Calu3 (cell line): ENCODE measurements at regions not wholly inside any gene's neighbourhood (a gene's known extent, or its start where the extent isn't known, plus 50 kb on each side); places are given as distances from the start of the nearest gene placed in this dataset.

ENCODE experiments used
- BruUV-seq: library from RNA; stranded (reverse); fragments of 400-500 nt; replicated peaks from 2 replicates; lab custom pipeline; 2021; lab: Mats Ljungman, UMichigan
- CTCF ChIA-PET: fragments of 300-600 bp; sonication (Branson Sonifier 250); formaldehyde crosslinking; loops from one replicate; lab custom pipeline; 2022; ENCODE audit warnings: antibody characterized with exemption; lab: Charles Lee
- DNase-seq: peaks from one replicate; pipeline ENCODE4 v3.0.0; 2022
- H3K27ac Mint-ChIP-seq: one replicate; pipeline ENCODE4 v1.8.0; 2022; ENCODE audit warnings: mixed read lengths; ENCODE audit not compliant: unreplicated experiment
- H3K27me3 Mint-ChIP-seq: one replicate; pipeline ENCODE4 v1.8.0; 2022; ENCODE audit warnings: mixed read lengths; ENCODE audit not compliant: unreplicated experiment
- H3K36me3 Mint-ChIP-seq: one replicate; pipeline ENCODE4 v1.8.0; 2022; ENCODE audit warnings: mild to moderate bottlenecking, moderate library complexity, mixed read lengths; ENCODE audit not compliant: insufficient read depth, unreplicated experiment
- H3K4me1 Mint-ChIP-seq: one replicate; pipeline ENCODE4 v1.8.0; 2022; ENCODE audit warnings: mild to moderate bottlenecking, low read depth, mixed read lengths; ENCODE audit not compliant: unreplicated experiment
- H3K4me3 Mint-ChIP-seq: one replicate; pipeline ENCODE4 v1.8.0; 2022; ENCODE audit warnings: mild to moderate bottlenecking, low read depth, moderate library complexity, mixed read lengths; ENCODE audit not compliant: unreplicated experiment
- H3K9me3 Mint-ChIP-seq: one replicate; pipeline ENCODE4 v1.8.0; 2022; ENCODE audit warnings: low read depth, mixed read lengths; ENCODE audit not compliant: unreplicated experiment
- intact Hi-C: fragments of 100-400 bp; cut with micrococcal nuclease; formaldehyde crosslinking; loops from one replicate; pipeline ENCODE4 v1.10.0; 2022; ENCODE audit not compliant: unreplicated experiment
- TF ChIP-seq, protein P1 (sequence below): fragments of 200-600 bp; IDR thresholded peaks from one replicate; pipeline ENCODE4 v1.8.0; 2022; ENCODE audit warnings: antibody characterized with exemption; ENCODE audit not compliant: unreplicated experiment

DNA sequence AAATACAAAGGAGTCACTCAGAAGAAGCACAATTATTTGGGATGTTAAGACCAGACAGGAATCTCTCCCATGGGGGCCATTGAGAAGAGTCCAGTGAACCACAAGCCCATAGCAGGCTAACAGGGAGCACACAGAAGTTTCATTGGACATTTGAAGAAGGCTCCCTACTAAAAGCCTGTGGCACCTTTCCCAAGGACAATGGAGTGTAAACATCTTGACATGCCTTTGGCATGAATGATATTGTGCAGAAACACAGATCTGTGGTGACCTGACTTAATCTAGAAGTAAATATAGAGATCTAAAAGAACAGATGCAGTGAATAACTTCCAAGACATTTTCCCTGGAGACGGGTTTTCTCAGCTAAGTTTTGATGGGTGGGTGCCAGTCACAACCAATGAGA, 221.5 kb downstream of the EPHA4 start:
- TF ChIP-seq, protein P1, sequence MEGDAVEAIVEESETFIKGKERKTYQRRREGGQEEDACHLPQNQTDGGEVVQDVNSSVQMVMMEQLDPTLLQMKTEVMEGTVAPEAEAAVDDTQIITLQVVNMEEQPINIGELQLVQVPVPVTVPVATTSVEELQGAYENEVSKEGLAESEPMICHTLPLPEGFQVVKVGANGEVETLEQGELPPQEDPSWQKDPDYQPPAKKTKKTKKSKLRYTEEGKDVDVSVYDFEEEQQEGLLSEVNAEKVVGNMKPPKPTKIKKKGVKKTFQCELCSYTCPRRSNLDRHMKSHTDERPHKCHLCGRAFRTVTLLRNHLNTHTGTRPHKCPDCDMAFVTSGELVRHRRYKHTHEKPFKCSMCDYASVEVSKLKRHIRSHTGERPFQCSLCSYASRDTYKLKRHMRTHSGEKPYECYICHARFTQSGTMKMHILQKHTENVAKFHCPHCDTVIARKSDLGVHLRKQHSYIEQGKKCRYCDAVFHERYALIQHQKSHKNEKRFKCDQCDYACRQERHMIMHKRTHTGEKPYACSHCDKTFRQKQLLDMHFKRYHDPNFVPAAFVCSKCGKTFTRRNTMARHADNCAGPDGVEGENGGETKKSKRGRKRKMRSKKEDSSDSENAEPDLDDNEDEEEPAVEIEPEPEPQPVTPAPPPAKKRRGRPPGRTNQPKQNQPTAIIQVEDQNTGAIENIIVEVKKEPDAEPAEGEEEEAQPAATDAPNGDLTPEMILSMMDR, result no peak
- H3K9me3 Mint-ChIP-seq, result peaks cover 9% of the 10 kb centered on the region
- CTCF ChIA-PET, result no interaction called here
- intact Hi-C loops, result no loop called here
- H3K36me3 Mint-ChIP-seq, result no peaks in the 10 kb centered on the region
- no peak overlapping the region for H3K27ac Mint-ChIP-seq
- no peak overlapping the region for H3K4me3 Mint-ChIP-seq
- BruUV-seq, result no TSS peak
- no peak for DNase-seq
- peaks cover 5% of the 10 kb centered on the region for H3K27me3 Mint-ChIP-seq
- H3K4me1 Mint-ChIP-seq, result no peaks in the 10 kb centered on the region

DNA sequence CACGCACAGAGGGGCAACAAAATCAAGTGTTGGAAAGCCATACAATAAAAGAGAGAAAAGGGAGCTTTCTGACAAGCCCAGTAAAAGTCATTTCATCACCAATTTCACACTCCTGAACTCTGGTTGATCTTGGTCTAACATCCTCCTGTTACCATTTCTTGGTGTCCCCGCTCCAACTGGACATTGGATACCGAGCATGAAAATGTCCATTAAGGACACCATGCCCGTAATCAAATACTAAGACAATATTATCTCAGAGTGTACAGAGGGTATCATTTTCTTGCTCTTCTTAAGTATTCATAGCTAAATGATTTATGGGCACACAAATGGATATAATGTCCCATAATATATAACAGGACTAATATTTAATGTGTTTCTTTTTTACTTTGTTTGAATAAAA, 218.9 kb downstream of the EPHA4 start:
- no peaks in the 10 kb centered on the region for H3K4me1 Mint-ChIP-seq
- H3K4me3 Mint-ChIP-seq, result no peak overlapping the region
- TF ChIP-seq, protein P1, result no peak

DNA sequence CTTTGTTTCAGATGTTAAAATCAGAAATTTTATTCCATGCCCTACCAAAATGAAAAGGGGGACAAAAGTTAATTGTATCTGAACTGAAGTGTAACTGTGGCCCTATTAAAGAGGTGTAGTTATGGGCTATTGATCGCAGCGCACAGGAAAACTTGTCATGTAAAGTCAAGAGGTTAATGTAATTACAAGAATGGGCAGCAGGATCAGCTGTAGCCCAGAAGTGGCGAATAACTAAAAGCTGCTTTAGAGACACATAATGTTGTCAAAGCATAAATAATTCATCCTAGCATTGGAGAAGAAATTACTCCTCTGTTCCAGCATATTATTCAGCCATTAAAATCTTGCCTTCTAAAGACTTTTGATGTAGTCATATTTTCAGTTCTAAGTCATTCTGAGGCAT, 211.8 kb downstream of the EPHA4 start:
- Mint-ChIP-seq H3K27me3 (no peaks in the 10 kb centered on the region), H3K36me3 (no peaks in the 10 kb centered on the region), H3K4me1 (no peaks in the 10 kb centered on the region), H3K4me3 (no peak overlapping the region), H3K27ac (no peak overlapping the region), H3K9me3 (peaks cover 2% of the 10 kb centered on the region)
- DNase-seq, result no peak
- no TSS peak for BruUV-seq
- intact Hi-C loops, result no loop called here
- CTCF ChIA-PET, result no interaction called here
- TF ChIP-seq, protein P1, result no peak

More for the DNA sequence above, 218.9 kb downstream of the EPHA4 start:
- Mint-ChIP-seq H3K9me3 (peaks cover 7% of the 10 kb centered on the region), H3K27ac (no peak overlapping the region), H3K36me3 (no peaks in the 10 kb centered on the region), H3K27me3 (no peaks in the 10 kb centered on the region)
- intact Hi-C loops, result no loop called here
- CTCF ChIA-PET, result interaction anchor here (0.7 kb wide), 1 partner anchor 1425 kb away, joined by 3 read pairs; no protein-coding TSS in a partner anchor
- no peak for DNase-seq
- BruUV-seq, result no TSS peak

DNA sequence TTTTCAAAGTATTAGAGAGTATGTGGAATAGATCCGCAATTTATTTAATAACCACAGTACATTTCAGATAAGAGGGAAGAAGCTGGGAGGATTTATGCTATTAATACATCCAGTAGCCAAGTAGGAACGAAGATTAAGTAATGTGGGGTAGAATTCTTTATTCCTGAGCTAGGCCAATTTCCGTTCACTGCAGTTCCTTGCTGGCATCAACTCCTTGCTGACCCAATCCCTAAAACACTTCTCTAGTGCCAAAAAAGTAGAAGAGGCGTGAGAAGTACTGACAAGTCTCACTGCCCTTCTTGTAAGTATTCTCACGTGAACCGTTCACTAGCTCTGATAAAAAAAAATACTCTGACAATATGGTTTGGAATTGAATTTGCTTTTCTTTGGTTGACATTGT, 211.4 kb downstream of the EPHA4 start:
- no TSS peak for BruUV-seq
- no peaks in the 10 kb centered on the region for H3K36me3 Mint-ChIP-seq
- no peak for DNase-seq
- intact Hi-C loops, result no loop called here
- no peaks in the 10 kb centered on the region for H3K27me3 Mint-ChIP-seq
- TF ChIP-seq, protein P1, result no peak
- H3K9me3 Mint-ChIP-seq, result peaks cover 2% of the 10 kb centered on the region
- H3K4me1 Mint-ChIP-seq, result no peaks in the 10 kb centered on the region
- H3K27ac Mint-ChIP-seq, result no peak overlapping the region
- H3K4me3 Mint-ChIP-seq, result no peak overlapping the region
- CTCF ChIA-PET, result no interaction called here
